ENCODE measurements at regions not wholly inside any gene's neighbourhood (a gene's known extent, or its start where the extent isn't known, plus 50 kb on each side); places are given as distances from the start of the nearest gene placed in this dataset.
A peak's percentile ranks its signal among the peaks of the same experiment; 100 is the strongest.

DNA sequence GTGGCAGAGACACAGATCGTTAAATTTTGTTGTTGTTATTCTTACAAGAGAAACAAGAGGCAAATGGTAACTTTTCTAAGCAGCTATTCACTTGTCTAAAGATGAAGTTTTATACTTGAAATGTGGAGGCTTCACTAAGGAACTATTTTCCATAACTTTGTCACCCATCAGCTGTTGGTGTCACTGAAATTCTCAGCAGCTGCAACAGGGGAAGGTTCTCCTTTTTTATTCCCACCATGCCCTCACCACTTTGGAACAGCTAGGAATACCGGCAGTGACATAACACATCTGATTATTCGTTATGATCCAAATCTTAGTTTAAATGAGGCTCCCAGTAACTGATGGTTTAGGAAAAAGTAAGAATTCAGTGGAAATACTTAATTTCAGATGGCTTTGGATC, 147.0 kb upstream of the LEF1 start:
- no peak overlapping the region for H3K4me3 ChIP-seq (ENCODE audit: control insufficient read depth, low read depth, low read length)
- TF ChIP-seq, protein P1, sequence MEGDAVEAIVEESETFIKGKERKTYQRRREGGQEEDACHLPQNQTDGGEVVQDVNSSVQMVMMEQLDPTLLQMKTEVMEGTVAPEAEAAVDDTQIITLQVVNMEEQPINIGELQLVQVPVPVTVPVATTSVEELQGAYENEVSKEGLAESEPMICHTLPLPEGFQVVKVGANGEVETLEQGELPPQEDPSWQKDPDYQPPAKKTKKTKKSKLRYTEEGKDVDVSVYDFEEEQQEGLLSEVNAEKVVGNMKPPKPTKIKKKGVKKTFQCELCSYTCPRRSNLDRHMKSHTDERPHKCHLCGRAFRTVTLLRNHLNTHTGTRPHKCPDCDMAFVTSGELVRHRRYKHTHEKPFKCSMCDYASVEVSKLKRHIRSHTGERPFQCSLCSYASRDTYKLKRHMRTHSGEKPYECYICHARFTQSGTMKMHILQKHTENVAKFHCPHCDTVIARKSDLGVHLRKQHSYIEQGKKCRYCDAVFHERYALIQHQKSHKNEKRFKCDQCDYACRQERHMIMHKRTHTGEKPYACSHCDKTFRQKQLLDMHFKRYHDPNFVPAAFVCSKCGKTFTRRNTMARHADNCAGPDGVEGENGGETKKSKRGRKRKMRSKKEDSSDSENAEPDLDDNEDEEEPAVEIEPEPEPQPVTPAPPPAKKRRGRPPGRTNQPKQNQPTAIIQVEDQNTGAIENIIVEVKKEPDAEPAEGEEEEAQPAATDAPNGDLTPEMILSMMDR (conservative IDR thresholded peaks at IDR 0.05; ENCODE audit: control insufficient read depth, insufficient read depth, low read depth, low read length): no peak
- DNase-seq (ENCODE audit: low read depth): no peak

DNA sequence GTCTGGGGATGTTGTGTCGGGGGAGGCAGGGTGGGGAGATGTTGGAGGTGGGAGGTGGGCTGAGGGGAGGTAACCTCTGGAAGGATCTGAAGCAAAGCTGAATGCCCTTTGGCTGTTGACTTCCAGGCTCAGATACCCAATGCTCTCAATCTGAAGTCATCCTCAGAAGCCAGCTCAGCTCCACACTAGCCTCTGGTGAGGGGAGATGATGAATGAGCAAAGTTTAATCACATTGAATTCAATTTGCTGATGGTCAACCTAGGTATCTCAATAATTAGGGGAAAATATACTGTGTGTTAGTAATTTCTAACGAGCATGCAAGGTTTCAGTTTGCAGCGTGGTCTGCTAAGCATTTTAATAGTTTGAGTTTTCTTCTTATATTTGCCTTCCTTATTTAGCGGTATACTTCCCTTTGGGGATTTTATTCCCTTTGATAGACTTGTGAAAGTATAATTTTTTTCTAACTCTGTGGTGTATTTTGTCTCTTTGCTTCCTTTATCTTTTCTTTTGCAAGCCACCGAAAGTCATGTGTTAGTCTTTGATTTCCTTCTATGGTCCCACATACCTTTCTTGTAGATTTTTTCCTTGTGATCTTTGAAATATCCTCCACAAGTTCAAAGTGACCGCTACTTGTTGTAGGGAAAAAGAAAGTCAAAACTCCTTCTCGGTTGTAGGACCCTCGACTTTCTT, 146.3 kb upstream of the LEF1 start:
- H3K4me3 ChIP-seq (ENCODE audit: control insufficient read depth, low read depth, low read length): no peak overlapping the region
- no peak for DNase-seq (ENCODE audit: low read depth)
- TF ChIP-seq, protein P1 (conservative IDR thresholded peaks at IDR 0.05; ENCODE audit: control insufficient read depth, insufficient read depth, low read depth, low read length): no peak

DNA sequence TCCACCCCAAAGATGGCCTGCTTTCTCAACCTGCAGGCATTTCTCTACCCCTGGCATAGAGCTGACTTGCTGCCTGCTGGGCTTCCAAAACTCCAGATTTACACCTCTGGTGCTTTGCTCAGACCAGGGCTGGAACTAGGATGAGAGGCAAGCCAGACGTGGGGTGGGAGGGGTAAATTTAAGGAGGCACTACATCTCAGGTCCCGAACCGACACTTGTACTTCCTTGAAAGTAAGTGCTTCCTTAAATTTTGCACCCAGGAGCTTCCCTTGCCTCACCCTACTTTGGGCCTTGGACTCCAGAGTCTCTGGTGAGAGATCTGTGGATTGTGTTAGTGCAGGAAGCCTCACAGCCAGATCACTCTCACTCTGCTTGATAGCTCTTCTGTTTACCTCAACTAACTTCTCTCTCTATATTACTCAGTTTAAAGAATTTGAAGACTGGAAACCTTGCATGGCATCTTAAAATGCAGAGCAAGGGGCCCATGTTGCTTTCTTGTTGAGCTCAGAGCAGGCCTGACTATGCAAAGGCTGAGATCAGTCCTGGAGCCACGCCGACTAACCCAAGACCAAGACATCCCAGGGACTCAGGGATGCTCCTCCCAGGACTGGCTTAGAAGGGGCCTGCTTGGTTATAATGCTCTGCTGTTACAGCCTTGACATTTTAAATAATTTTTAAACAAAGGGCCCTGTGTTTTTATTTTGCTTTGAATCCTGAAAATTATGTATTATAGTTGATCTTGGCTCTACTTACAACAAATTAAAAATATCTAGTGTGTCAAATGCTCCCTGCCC, 145.0 kb upstream of the LEF1 start:
- no peak for DNase-seq (ENCODE audit: low read depth)
- TF ChIP-seq, protein P1 (conservative IDR thresholded peaks at IDR 0.05; ENCODE audit: control insufficient read depth, insufficient read depth, low read depth, low read length): no peak

DNA sequence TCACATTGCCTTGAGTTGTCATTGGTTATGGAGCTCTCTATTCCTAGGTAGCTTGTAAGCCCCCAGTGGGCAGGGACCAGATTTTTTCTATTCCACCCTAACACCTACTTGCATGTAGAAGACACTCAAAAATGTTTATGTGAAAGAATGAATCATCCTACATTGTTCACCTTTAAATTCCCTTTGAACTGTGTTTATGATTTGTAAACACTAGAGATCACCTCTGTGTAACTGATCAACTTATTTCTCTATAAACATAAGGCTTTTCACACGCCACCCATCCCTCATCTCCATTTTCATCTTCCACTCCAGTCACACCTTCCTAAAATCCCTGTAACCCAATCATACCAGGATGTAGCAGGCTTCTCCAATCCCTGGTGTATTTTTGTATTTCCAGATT, 142.6 kb upstream of the LEF1 start:
- DNase-seq (ENCODE audit: low read depth): no peak
- TF ChIP-seq, protein P1 (conservative IDR thresholded peaks at IDR 0.05; ENCODE audit: control insufficient read depth, insufficient read depth, low read depth, low read length): no peak
- no peak overlapping the region for H3K4me3 ChIP-seq (ENCODE audit: control insufficient read depth, low read depth, low read length)

More for the DNA sequence above, 145.0 kb upstream of the LEF1 start:
- H3K4me3 ChIP-seq (ENCODE audit: control insufficient read depth, low read depth, low read length): no peak overlapping the region

DNA sequence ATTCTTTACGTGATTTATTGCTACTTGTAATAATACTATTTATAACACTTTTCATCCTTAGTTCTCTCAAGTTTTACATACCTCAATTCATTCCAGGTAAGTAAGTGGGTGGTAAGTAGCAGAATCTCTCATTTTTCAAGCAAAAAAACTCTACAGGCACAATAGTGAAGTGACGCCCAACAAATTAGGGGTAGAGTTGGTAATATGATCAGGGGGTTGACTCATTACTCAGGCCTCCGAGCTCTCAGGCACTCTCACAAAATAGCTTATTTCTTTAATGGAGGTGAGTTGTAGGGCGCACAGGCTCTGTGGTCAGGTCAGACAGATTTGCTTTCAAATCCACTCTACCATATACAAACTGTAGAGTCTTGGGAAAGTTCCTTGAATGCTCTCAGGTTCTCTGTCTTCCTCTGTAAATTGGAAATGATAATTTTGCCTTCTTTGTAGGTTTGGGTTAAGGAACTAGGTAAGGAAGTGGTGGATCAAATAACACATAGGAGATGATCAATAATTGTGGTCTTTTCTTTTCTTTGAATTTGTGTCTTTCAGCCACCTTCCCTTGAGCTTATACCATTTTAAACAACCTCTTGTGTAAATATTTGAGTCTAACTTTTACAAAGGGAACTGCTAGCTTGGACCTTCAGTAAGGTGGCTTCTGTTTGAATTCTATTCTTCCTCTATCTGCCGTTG, 134.9 kb upstream of the LEF1 start:
- TF ChIP-seq, protein P1 (conservative IDR thresholded peaks at IDR 0.05; ENCODE audit: control insufficient read depth, insufficient read depth, low read depth, low read length): no peak
- DNase-seq (ENCODE audit: low read depth): peak; percentile 2
- no peak overlapping the region for H3K4me3 ChIP-seq (ENCODE audit: control insufficient read depth, low read depth, low read length)

DNA sequence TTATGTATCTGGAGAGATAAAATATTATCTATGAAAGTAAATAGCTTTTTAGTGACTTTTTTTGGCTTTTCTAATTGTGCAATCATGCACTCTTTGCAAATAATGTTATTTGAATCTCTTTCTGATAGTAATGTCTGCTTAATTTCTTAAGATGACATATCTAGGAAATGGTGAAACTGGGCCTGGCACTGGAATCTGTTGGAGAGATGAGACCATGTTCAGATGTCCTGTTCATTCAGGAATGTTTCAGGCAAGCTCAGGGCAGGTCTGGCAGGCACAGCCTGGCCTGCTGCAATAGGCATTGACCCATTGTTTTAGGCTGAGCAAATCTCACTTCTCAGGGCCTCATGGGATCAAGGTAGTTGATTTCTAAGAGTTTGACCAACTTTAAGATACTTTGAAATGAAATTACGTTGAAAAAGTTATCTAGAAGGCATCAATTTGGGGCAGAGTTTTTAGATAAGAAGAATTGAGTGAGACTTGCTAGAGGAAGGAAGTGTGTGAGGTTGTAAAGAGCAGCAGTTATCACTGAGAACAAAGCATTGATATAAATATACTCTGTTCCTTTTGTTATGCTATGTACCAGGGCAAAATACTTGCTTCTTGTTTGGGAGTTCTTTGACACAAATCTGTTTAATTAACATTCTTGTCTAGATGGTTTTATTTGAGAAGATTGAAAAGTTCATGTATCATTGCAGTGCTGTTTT, 133.0 kb upstream of the LEF1 start:
- TF ChIP-seq, protein P1 (conservative IDR thresholded peaks at IDR 0.05; ENCODE audit: control insufficient read depth, insufficient read depth, low read depth, low read length): no peak
- H3K4me3 ChIP-seq (ENCODE audit: control insufficient read depth, low read depth, low read length): no peak overlapping the region
- no peak for DNase-seq (ENCODE audit: low read depth)

All from fibroblast of mammary gland (primary cell).